ENCODE measurements at regions not wholly inside any gene's neighbourhood (a gene's known extent, or its start where the extent isn't known, plus 50 kb on each side); places are given as distances from the start of the nearest gene placed in this dataset.

DNA sequence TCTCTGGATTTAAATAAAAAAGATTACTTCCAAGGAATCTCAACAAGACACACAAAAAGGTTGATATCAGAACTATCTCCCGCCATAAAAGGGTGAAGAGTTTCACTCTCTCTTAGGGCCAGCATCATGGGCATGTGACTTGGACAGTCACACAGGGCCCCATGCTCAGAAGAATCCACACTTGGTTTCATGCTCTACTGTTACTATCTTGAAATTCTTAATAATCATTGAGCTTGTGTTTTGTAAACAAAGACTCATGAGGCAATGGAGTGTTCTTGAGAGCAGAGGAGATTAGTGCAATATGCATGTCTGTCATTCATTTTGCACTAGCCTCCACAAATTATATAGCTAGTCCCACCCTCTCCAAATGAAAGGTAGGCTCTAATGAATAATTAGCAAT, 58.4 kb downstream of the HMHB1 start:
- DNase-seq (ENCODE audit: low read depth, low spot score) = no peak
- no peak overlapping the region for H3K4me3 ChIP-seq (ENCODE audit: low read length)

DNA sequence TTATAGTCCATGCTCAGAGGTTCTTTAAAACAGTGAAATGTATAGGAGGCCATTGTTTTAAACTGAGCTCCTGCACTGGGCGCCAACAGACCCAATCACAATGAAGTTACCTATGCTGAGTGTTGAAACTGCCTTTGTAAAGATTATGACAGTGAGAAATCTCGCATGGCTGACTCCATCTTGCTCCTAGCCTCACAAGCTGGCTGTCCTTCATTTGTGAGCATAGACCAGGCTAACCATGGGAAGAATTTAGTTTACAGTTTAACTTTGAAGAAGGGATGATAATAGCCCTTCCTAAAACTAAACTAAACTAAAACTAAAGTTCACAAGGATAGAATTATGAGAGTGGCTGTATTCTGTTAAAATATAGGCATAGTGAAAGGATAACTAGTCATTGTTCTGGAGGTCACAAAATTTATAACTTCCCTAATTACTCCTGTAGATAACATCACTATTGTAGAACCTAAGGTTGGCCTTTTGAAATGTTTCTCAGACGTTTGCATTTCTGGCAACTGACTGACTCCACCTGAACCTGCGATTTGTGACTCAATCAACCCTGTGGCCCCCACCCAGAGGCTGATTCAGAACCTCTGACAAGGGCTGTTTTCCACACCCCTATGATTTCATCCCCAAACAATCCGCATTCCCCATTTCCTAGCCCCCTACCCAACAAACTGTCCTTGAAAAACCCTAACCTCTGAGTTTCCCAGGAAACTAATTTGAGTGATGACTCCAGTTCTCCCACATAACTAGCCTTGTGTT, 59.1 kb downstream of the HMHB1 start:
- no peak for DNase-seq (ENCODE audit: low read depth, low spot score)
- no peak overlapping the region for H3K4me3 ChIP-seq (ENCODE audit: low read length)

DNA sequence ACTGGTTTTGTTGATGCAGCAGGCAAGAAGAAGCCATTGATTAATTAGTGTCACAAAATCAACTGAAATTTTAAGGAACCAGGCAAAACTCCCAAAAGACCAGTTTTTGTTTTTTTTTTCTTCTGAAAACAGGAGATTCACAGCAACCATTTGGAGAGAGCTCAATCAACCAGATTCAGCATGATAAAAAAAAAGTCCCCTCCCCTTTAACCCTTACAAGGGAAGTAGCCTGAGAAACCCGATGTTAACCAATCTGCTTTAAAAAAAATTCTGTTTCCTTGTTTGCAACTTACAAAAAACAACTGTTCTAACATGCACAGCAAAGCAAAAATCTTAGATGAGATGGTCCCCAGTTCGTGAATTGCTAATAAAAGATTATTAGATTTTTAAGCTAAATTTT, 59.7 kb downstream of the HMHB1 start:
- no peak for DNase-seq (ENCODE audit: low read depth, low spot score)
- H3K4me3 ChIP-seq (ENCODE audit: low read length) = no peak overlapping the region

DNA sequence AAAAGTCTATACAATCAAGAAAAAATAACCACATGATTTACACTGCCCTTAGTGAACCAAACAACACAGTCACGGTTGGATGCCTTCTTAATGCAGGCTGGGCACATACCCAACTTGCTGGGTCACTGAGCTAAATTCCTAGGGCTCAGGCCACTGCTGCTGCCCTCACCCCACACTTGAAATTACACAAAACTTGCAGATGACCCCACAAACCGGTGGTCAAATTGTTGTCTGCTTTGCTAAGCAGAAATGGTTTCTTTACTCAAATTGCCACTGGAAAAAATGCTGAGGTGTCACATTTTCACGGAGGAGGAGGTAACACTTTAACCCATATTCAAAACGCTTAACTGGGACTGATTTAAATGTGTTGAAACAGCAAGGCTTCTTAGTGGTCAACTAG, 62.4 kb downstream of the HMHB1 start:
- no peak overlapping the region for H3K4me3 ChIP-seq (ENCODE audit: low read length)
- DNase-seq (ENCODE audit: low read depth, low spot score) = no peak

DNA sequence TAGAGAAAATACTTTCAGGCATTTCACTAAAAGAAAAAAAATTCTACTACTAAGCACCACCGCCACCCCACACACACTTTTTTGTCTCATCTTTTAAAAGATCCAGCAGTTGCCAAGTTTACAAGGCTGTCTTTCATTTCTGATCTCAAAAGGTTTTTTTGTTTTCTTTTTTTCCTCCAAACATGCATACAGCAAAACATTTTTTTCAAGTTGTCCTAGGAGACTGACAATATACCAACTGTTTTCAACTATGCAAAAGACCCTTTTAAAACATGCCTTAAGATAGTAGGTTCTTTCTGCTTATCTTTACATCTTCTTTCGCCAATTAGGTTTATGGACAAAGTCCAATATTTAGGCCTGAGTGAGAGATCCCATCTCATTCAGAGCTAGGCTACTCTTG, 65.2 kb downstream of the HMHB1 start:
- DNase-seq (ENCODE audit: low read depth, low spot score) = no peak
- H3K4me3 ChIP-seq (ENCODE audit: low read length) = no peak overlapping the region

DNA sequence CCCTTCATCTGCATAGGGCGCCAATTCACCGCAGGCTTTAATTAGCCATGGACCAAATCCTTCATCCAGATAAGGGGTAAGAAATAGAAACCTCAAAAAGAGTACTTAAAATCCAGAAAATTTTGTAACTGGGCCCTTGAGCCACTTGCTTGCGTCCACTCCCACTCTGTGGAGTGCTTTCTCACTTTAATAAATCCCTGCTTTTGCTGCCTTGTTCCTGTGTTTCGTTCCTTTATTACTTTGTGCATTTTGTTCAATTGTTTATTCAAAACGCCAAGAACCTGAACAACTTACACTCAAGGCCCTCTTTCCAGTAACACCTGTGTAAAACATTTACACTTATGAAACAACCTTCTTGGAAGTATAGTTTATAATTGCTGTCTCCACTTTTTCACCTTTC, 66.5 kb downstream of the HMHB1 start:
- H3K4me3 ChIP-seq (ENCODE audit: low read length) = no peak overlapping the region
- DNase-seq (ENCODE audit: low read depth, low spot score) = no peak

DNA sequence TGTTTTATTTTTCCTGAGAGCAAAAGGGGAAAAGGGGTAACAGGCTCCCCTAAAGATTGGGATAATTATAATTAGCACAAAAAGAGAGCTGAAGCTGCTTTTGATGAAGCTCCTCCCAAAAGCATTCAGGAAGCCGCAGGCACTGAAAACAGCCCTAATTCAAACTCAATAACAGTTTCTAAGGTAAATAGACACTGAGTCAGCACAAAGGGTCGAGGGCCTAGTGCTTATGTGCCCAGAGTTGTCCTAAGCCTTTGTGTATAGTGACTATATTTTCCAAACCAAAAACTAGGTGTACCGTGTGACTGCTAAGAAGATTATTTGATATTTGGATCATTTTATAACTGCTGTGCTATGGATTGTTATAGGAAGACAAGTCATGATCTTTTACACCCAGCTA, 67.7 kb downstream of the HMHB1 start:
- H3K4me3 ChIP-seq (ENCODE audit: low read length) = no peak overlapping the region
- DNase-seq (ENCODE audit: low read depth, low spot score) = no peak

DNA sequence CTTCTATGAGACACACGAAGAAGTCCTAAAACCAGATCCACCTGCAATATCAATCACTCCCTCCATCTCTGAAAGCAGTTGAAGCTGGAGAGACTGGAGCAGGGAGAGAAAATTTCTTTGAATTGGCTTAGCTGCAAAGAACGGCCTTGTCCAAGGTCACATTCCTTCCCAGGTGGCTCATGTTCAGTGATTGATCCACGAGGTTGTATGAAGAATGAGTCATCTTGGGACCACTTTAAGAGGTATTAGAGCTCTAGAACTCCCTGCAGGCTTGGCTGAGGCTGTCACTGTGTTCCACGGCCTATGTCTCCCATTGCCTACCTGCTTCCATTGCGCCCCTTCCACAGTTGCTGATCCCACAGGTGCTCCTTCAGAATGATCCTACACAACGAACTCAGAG, 68.2 kb downstream of the HMHB1 start:
- no peak for DNase-seq (ENCODE audit: low read depth, low spot score)
- no peak overlapping the region for H3K4me3 ChIP-seq (ENCODE audit: low read length)

DNA sequence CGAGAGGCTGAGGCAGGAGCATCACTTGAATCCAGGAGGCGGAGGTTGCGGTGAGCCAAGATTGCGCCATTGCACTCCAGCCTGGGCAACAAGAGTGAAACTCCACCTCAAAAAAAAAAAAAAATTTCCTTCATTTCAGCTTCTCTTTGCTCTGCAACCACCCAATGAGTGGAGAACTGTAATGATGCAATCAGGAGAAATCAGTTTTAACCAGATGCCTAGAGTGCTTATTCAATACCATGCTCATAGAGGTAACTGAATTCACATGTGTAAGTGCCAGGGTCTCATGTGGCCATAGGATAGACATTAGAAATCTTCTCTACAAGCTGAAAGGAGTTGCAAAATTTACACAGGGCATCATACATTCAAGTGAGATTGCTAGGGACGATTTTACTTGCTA, 70.6 kb downstream of the HMHB1 start:
- DNase-seq (ENCODE audit: low read depth, low spot score) = no peak
- H3K4me3 ChIP-seq (ENCODE audit: low read length) = no peak overlapping the region

DNA sequence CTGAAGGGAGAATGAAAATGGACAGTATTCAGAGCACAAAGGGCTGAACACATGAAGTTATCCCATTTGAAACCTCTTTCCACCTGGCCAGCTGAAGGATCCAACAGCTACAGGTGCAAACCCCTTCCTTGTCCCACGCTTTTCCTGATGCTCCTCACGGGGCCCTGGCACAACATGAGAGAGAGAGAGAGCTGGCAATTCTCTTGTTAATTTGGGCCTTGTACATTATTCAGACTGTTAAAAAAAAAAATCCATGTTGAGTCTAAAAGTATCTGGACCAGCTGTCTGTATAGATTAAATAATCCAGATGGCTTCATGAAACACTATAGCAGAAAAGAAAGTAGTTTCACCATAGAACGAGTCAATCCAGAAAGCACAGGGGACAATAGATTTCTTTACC, 74.1 kb downstream of the HMHB1 start:
- DNase-seq (ENCODE audit: low read depth, low spot score) = no peak
- H3K4me3 ChIP-seq (ENCODE audit: low read length) = no peak overlapping the region

DNA sequence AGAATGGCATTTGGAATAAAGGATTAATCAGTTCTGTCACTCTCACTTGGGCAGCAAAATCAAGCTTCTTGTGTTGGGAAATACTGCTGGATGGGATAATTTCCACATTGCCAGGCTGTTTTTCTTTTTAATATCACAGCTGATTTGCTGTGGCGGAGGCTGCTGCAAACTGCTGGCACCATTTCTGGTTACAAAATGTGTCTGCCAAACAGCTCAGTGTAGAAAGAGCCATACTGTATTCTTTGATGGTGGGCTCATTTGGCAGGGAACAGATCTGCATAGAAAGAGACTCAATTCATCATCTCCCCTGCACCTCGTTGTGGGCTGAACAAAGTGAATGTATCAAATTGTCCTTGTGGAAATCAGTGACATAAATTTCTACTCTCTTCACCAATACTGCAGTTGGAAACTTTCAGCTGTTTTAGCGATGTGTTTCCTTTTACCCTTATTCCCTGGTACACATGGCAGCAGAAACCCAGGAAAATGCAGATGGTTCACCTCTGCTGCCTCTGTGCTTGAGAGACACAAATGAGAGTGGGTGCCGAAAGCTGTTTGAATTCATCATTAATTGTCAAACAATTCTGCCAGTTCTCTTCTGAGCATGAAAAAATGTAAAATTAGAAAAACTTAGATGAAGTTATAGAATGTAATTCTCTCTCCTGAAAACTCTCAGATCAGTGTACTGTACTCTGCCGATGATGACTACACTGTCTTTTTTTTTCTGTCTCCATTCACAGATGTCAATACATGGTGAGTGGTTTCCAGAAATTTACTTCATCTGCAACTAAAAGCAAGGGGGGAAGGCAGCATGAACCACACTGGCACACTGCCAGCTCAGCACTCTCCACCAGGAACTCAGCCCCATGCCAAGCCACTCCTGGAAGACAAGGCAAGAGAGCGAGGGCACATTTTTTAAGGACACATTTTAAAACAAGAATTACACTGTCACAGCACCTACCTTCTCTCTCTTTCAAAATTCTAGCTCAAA, 75.0 kb downstream of the HMHB1 start:
- no peak overlapping the region for H3K4me3 ChIP-seq (ENCODE audit: low read length)
- no peak for DNase-seq (ENCODE audit: low read depth, low spot score)

DNA sequence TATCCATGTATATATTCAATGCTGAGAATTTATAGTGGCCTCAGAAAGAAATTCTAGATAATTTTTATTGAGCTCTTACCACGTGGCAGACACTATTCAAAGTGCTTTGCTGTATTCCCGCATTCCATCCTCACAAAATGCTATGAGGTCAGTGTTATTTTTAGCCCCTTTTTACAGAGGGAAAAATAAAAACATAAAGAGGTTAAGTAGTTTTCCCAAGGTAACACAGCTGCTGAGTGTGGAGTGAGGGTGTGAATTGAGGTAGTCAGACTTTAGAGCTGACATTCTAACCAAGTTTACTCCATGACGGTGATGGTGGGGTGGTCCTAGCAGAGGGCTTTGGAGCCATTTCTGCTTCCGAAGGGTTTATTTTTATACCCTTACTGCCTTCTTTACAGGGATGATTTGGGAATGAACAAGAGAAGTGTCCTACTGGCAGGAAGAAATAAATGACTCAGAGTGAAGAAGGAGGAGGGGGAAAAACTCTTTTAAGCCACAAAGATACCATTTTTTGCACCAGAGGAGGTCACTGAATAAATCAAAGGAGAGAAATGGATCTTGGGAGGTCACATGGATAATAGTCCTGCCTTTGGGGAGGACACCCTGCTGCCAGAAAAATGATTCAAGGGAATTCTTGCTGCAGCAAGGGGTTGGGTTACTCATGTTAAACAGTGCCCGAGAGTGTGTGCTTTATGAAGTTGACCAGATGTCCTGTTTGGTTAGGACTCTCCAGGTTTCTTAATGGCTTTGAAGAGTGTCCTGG, 76.1 kb downstream of the HMHB1 start:
- no peak overlapping the region for H3K4me3 ChIP-seq (ENCODE audit: low read length)
- DNase-seq (ENCODE audit: low read depth, low spot score) = no peak

DNA sequence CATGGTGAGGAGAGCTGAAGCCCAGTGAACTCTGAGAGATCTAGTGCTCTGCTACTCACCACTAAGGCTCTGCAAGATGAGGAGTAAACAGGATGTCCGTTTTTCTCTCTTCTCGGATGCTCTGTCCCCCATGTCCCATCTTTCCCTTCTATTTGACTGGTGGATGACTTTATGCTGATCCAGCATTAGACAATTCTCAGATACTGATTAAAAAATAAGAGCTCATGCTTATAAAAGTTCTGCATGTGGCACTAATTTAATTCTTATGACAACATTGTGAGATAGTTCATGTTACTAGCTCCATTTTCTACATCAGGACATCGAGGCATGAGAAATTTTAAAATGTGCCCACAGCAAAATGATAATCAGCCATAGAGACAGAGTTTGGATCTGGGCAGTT, 77.0 kb downstream of the HMHB1 start:
- no peak overlapping the region for H3K4me3 ChIP-seq (ENCODE audit: low read length)
- no peak for DNase-seq (ENCODE audit: low read depth, low spot score)

DNA sequence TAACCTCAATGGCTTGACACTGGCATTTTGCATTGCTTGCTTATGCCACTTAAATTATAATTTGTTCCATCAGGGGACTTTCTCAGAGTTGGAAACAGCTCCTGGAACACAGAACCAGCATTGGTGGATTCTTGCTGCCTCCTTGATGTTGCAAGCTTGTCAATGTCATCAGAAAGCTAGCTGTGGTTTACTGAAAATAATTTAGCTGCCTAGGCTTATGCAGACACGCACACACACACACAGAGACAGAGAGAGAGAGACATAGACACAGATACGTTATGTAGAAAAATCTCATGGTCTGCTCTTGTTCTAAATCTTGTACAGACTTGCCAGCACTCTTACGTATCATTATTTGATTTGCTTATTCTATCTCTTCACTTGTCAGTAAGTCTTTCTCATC, 78.0 kb downstream of the HMHB1 start:
- DNase-seq (ENCODE audit: low read depth, low spot score) = no peak
- H3K4me3 ChIP-seq (ENCODE audit: low read length) = no peak overlapping the region

DNA sequence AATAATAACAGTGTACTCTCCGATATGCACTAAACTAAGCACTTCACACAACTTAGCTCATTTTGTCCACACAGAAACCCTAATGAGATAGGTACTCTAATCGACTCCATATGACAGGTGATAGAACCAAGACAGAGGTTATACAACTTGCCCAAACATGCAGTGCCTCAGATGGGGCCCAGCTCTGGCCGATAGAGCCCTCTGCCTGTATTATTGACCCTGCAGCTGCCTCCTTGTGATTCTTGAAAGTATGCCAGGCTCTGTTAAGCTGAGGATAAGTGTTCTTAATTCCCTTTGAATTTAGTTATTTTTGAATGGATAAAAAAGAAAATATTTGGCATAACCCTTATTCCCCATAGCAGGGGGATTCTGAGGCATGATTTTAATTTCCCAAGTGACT, 78.5 kb downstream of the HMHB1 start:
- DNase-seq (ENCODE audit: low read depth, low spot score) = no peak
- no peak overlapping the region for H3K4me3 ChIP-seq (ENCODE audit: low read length)

DNA sequence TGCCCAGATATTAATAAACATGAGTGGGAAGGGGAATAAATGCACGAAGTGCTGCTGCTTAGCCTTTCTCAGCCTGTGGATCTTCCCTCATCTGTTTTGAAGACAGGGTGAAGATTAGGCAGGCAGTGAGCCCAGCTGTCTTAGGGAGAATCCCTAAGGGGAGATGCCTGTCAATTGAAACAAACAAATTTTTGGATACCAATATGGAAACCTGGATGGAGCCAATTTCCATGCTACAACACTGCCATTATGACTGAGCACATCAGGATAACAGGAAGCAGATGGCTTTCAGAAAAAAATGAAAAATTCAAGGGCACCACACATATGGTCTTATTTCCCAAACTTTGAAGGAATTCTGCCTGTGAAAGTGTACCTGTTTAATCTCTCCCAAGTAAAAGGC, 80.3 kb downstream of the HMHB1 start:
- H3K4me3 ChIP-seq (ENCODE audit: low read length) = no peak overlapping the region
- no peak for DNase-seq (ENCODE audit: low read depth, low spot score)

DNA sequence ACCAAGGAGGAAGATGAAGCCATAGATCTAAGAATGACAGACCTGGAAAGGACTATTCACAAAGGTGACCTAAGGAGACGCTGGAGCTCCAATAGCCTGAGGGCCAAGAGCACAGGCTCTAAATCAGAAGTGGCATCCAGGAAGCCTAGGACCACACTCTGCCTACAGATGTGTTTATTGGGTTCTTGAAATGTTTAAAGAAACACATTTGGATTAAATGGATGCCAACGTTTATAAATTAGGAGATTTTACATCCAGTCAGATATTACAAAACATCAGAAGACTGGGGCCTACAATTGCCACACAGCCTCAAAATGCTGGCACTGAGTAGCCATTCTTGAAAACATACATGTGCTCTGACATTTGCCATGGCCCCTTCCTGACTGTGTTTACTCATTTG, 80.9 kb downstream of the HMHB1 start:
- no peak overlapping the region for H3K4me3 ChIP-seq (ENCODE audit: low read length)
- no peak for DNase-seq (ENCODE audit: low read depth, low spot score)

DNA sequence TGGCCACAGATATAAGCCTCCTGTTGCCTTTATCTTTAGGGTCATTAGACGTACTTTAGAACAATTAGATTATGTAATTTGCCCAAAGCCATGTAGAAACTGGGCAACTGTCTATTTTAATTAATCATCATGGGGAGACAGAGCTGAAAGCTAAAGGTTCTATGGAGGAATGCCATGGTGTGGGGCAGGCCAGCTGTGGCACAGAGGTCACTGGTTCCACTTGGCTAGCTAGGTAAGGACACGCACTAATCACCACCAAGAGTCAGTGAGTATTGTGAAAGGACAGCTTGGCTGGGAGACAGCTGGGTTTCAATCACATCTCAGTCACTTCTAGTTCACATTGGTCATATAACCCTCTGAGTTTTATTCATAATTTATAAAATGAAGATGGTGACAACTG, 81.7 kb downstream of the HMHB1 start:
- no peak for DNase-seq (ENCODE audit: low read depth, low spot score)
- no peak overlapping the region for H3K4me3 ChIP-seq (ENCODE audit: low read length)

DNA sequence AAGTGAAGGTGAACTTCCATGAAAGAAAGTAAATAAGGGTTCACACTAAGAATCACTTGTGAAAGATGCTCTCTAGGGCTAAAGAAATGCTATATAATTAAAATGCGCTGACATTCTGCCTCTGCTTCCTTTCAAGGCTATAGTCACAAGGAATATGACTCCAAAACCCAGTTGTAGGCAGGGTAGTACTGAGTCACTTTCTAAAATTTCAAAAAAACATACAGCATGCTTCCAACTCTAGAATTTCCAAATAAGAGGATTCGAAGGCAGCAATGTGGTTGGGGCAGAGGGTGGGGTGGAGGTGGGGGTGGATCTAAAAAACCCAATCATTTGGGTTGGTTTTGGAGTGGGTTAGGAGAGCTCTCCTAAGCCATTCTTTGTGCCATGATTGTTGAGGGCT, 84.6 kb downstream of the HMHB1 start:
- DNase-seq (ENCODE audit: low read depth, low spot score) = no peak

DNA sequence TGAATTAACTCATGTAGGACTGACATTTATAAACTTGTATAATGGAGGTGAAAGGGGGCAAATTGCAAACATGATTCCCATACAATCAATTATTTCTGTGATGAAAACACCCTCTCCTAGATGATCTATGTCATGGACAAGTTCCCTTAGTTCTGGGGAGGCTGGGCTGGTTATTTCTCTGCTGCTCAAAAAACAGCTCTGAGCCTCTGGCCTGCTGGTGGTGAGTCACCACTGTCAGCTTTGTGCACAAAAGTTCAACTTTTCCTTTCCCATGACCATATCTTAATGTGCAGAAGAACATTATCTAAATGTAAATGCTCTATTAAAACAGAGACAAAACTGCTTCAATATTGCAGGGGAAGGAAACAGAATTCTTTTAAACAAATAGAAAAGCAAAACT, 85.0 kb downstream of the HMHB1 start:
- no peak for DNase-seq (ENCODE audit: low read depth, low spot score)
- no peak overlapping the region for H3K4me3 ChIP-seq (ENCODE audit: low read length)

More for the DNA sequence above, 84.6 kb downstream of the HMHB1 start:
- H3K4me3 ChIP-seq (ENCODE audit: low read length) = no peak overlapping the region
